COR-L47 (cell line): ENCODE measurements at regions not wholly inside any gene's neighbourhood (a gene's known extent, or its start where the extent isn't known, plus 50 kb on each side); places are given as distances from the start of the nearest gene placed in this dataset.
"Not testable (repeated sequence)": the region's sequence is repeated elsewhere in the genome, so short reads cannot be mapped to it uniquely, and the experiment has no call there.

Experiments used
- DNase-seq: peaks from one replicate; lab custom pipeline; 2025; lab: John Stamatoyannopoulos, UW

- no peak for DNase-seq
Observed at GRCh38 chr10:125269716-125270115, 109.4 kb upstream of the CTBP2 start.

GRCh38 chr10:125266966-125267365, 106.6 kb upstream of the CTBP2 start:
- DNase-seq = no peak

GRCh38 chr10:125266541-125266940, 106.2 kb upstream of the CTBP2 start:
- no peak for DNase-seq

- DNase-seq = no peak
Observed at GRCh38 chr10:125265579-125265955, 105.2 kb upstream of the CTBP2 start.

GRCh38 chr10:125264757-125265578, 104.6 kb upstream of the CTBP2 start:
- no peak for DNase-seq

GRCh38 chr10:125264091-125264490, 103.7 kb upstream of the CTBP2 start:
- no peak for DNase-seq

- DNase-seq = no peak
Observed at GRCh38 chr10:125263551-125263950, 103.2 kb upstream of the CTBP2 start.

- DNase-seq = no peak
Observed at GRCh38 chr10:125262920-125263319, 102.6 kb upstream of the CTBP2 start.

- no peak for DNase-seq
Observed at GRCh38 chr10:125262409-125262808, 102.0 kb upstream of the CTBP2 start.

GRCh38 chr10:125261491-125262186, 101.3 kb upstream of the CTBP2 start:
- DNase-seq = no peak

- DNase-seq = no peak
Observed at GRCh38 chr10:125260260-125260659, 99.9 kb upstream of the CTBP2 start.

GRCh38 chr10:125259651-125260050, 99.3 kb upstream of the CTBP2 start:
- DNase-seq = no peak

- no peak for DNase-seq
Observed at GRCh38 chr10:125258676-125259075, 98.3 kb upstream of the CTBP2 start.

- DNase-seq = no peak
Observed at GRCh38 chr10:125257521-125258108, 97.3 kb upstream of the CTBP2 start.

GRCh38 chr10:125256026-125256425, 95.7 kb upstream of the CTBP2 start:
- DNase-seq = no peak

GRCh38 chr10:125252937-125253336, 92.6 kb upstream of the CTBP2 start:
- no peak for DNase-seq

- not testable (repeated sequence) for DNase-seq
Observed at GRCh38 chr10:125250834-125251233, 90.5 kb upstream of the CTBP2 start.

GRCh38 chr10:125249948-125250347, 89.6 kb upstream of the CTBP2 start:
- no peak for DNase-seq

GRCh38 chr10:125248489-125248888, 88.1 kb upstream of the CTBP2 start:
- DNase-seq = no peak

- DNase-seq = no peak
Observed at GRCh38 chr10:125247576-125247975, 87.2 kb upstream of the CTBP2 start.

GRCh38 chr10:125243532-125244253, 83.3 kb upstream of the CTBP2 start:
- DNase-seq = no peak

- no peak for DNase-seq
Observed at GRCh38 chr10:125238682-125239081, 78.3 kb upstream of the CTBP2 start.
